Right kidney (tissue), 1 donor: ENCODE measurements at regions not wholly inside any gene's neighbourhood (a gene's known extent, or its start where the extent isn't known, plus 50 kb on each side); places are given as distances from the start of the nearest gene placed in this dataset.

ENCODE experiments used
- DNase-seq: peaks from one replicate; pipeline ENCODE4 v3.0.0-alpha.2; 2016

GRCh38 chr13:107239213-107239612 is 671.3 kb upstream of the ARGLU1 start:
- no peak for DNase-seq

- DNase-seq = no peak
Observed at GRCh38 chr13:107238262-107238981, 670.5 kb upstream of the ARGLU1 start.

GRCh38 chr13:107234319-107235073 is 666.6 kb upstream of the ARGLU1 start:
- DNase-seq = no peak

- DNase-seq = no peak
Observed at GRCh38 chr13:107233541-107233940, 665.6 kb upstream of the ARGLU1 start.

GRCh38 chr13:107231944-107232343 is 664.0 kb upstream of the ARGLU1 start:
- no peak for DNase-seq

- DNase-seq = no peak
Observed at GRCh38 chr13:107223867-107224266, 655.9 kb upstream of the ARGLU1 start.

GRCh38 chr13:107222597-107222996 is 654.7 kb upstream of the ARGLU1 start:
- no peak for DNase-seq

- DNase-seq = no peak
Observed at GRCh38 chr13:107220245-107220644, 652.3 kb upstream of the ARGLU1 start.

- DNase-seq = no peak
Observed at GRCh38 chr13:107217251-107217650, 649.3 kb upstream of the ARGLU1 start.

- no peak for DNase-seq
Observed at GRCh38 chr13:107216046-107216755, 648.3 kb upstream of the ARGLU1 start.

- DNase-seq = peak; percentile 55
Observed at GRCh38 chr13:107211073-107211472, 643.1 kb upstream of the ARGLU1 start.

- peak; percentile 39 for DNase-seq
Observed at GRCh38 chr13:107210723-107211030, 642.7 kb upstream of the ARGLU1 start.

- no peak for DNase-seq
Observed at GRCh38 chr13:107209824-107210722, 642.1 kb upstream of the ARGLU1 start.

GRCh38 chr13:107208889-107209288 is 641.0 kb upstream of the ARGLU1 start:
- DNase-seq = no peak

- DNase-seq = peak; percentile 34
Observed at GRCh38 chr13:107205318-107206104, 637.6 kb upstream of the ARGLU1 start.

GRCh38 chr13:107203146-107203847 is 635.4 kb upstream of the ARGLU1 start:
- no peak for DNase-seq

- no peak for DNase-seq
Observed at GRCh38 chr13:107202371-107203023, 634.6 kb upstream of the ARGLU1 start.

GRCh38 chr13:107200491-107200890 is 632.6 kb upstream of the ARGLU1 start:
- no peak for DNase-seq

GRCh38 chr13:107192289-107192688 is 624.4 kb upstream of the ARGLU1 start:
- DNase-seq = no peak

- DNase-seq = no peak
Observed at GRCh38 chr13:107190065-107190464, 622.1 kb upstream of the ARGLU1 start.
